ENCODE measurements at regions not wholly inside any gene's neighbourhood (a gene's known extent, or its start where the extent isn't known, plus 50 kb on each side); places are given as distances from the start of the nearest gene placed in this dataset.

DNA sequence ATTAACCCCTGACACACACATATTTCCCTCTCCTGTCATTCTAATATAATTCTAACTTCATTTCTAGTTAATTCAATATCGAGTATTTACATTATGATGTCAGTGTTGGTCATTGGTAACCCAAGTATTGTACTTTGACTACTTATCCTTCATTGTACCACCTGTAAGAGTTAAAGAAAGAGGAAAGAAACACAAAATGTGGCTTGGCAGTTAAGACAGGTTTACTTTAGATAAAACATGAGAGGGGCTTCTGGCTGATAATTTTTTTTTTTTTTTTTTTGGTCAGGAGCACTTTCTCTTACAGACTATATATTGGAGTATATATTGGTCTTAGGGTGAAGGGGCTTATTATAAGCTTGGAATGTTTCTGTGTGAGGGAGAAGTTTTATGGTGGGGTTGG is 57.0 kb upstream of the ACYP2 start:
- no peak overlapping the region for H3K4me2 ChIP-seq (ENCODE audit: low read length)
- peaks cover 7% of the 10 kb centered on the region for H3K4me1 ChIP-seq (ENCODE audit: insufficient read depth, low read length, severe bottlenecking)
- H3K27ac ChIP-seq (ENCODE audit: low read depth, low read length, poor library complexity, severe bottlenecking) = no peak overlapping the region
- TF ChIP-seq EZH2 (IDR thresholded peaks at IDR 0.05; ENCODE audit: borderline replicate concordance, low read length) = no peak
- TF ChIP-seq, protein P1, sequence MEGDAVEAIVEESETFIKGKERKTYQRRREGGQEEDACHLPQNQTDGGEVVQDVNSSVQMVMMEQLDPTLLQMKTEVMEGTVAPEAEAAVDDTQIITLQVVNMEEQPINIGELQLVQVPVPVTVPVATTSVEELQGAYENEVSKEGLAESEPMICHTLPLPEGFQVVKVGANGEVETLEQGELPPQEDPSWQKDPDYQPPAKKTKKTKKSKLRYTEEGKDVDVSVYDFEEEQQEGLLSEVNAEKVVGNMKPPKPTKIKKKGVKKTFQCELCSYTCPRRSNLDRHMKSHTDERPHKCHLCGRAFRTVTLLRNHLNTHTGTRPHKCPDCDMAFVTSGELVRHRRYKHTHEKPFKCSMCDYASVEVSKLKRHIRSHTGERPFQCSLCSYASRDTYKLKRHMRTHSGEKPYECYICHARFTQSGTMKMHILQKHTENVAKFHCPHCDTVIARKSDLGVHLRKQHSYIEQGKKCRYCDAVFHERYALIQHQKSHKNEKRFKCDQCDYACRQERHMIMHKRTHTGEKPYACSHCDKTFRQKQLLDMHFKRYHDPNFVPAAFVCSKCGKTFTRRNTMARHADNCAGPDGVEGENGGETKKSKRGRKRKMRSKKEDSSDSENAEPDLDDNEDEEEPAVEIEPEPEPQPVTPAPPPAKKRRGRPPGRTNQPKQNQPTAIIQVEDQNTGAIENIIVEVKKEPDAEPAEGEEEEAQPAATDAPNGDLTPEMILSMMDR (IDR thresholded peaks at IDR 0.05; ENCODE audit: low read length) = no peak
- H2AFZ ChIP-seq (ENCODE audit: low read length) = no peak overlapping the region
- no peaks in the 10 kb centered on the region for H3K27me3 ChIP-seq (ENCODE audit: insufficient read depth, low read length)
- no peak overlapping the region for H3K9ac ChIP-seq (ENCODE audit: low read length)
- H3K9me3 ChIP-seq (ENCODE audit: low read length) = peaks cover 8% of the 10 kb centered on the region
- no peaks in the 10 kb centered on the region for H3K79me2 ChIP-seq (ENCODE audit: insufficient read depth, low read length)
- H3F3A ChIP-seq (ENCODE audit: insufficient read depth, low read length) = no peaks in the 10 kb centered on the region
- H3K4me3 ChIP-seq (ENCODE audit: low read depth, low read length, poor library complexity, severe bottlenecking) = no peak overlapping the region
- H3K9me2 ChIP-seq (ENCODE audit: low read depth, low read length) = no peaks in the 10 kb centered on the region
- no peaks in the 10 kb centered on the region for H4K20me1 ChIP-seq (ENCODE audit: insufficient read depth, low read length)
- H3K36me3 ChIP-seq (ENCODE audit: insufficient read depth, low read length) = no peaks in the 10 kb centered on the region; the same call in 1 of the 2 replicates

DNA sequence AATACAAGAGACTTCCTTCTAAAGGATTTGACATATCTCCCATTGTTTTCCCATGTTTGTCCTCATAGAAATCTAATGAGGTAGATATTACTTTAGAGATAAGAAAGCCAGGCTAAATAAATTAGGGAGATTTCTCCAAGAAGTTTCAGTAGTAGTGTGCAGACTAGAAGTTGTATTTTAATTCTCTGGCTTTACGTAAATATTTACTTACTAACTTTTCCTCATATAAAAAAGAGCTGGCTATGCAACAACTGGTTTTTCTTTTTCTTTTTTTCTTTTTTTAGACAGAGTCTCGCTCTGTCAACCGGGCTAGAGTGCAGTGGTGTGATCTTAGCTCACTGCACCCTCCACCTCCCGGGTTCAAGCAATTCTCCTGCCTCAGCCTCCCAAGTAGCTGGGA is 60.6 kb upstream of the ACYP2 start:
- Histone ChIP-seq H4K20me1 (ENCODE audit: insufficient read depth, low read length) (no peaks in the 10 kb centered on the region), H3K4me1 (ENCODE audit: insufficient read depth, low read length, severe bottlenecking) (no peaks in the 10 kb centered on the region), H3K27ac (ENCODE audit: low read depth, low read length, poor library complexity, severe bottlenecking) (no peak overlapping the region), H2AFZ (ENCODE audit: low read length) (no peak overlapping the region), H3K4me2 (ENCODE audit: low read length) (no peak overlapping the region), H3K9me3 (ENCODE audit: low read length) (peaks cover 7% of the 10 kb centered on the region), H3K79me2 (ENCODE audit: insufficient read depth, low read length) (no peaks in the 10 kb centered on the region), H3K9me2 (ENCODE audit: low read depth, low read length) (no peaks in the 10 kb centered on the region), H3F3A (ENCODE audit: insufficient read depth, low read length) (no peaks in the 10 kb centered on the region), H3K27me3 (ENCODE audit: insufficient read depth, low read length) (no peaks in the 10 kb centered on the region), H3K4me3 (ENCODE audit: low read depth, low read length, poor library complexity, severe bottlenecking) (no peak overlapping the region), H3K9ac (ENCODE audit: low read length) (no peak overlapping the region), H3K36me3 (ENCODE audit: insufficient read depth, low read length) (no peaks in the 10 kb centered on the region; the same call in 1 of the 2 replicates)
- no peak for TF ChIP-seq EZH2 (IDR thresholded peaks at IDR 0.05; ENCODE audit: borderline replicate concordance, low read length)
- TF ChIP-seq, protein P1 (IDR thresholded peaks at IDR 0.05; ENCODE audit: low read length) = no peak

DNA sequence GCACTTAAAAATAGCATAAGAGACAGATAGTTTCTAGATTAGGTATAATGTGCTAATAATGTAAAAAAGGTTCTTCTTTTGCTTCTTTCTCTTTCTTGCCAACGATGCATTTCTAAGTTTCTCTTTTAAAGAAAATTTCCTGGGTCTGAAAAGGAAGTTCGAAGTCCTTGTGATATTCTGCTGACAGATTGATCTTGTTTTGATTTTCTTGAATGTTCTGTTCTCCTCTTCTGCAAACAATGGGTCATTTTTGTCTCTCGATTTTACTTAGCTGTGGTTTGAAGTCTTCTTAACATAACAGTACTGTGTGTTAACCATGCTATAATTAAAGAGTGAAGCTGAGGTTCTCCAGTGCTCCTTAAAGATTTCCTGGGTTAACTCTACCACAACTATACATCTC is 61.1 kb upstream of the ACYP2 start:
- Histone ChIP-seq H3K27ac (ENCODE audit: low read depth, low read length, poor library complexity, severe bottlenecking) (no peak overlapping the region), H3K4me2 (ENCODE audit: low read length) (no peak overlapping the region), H3K9me3 (ENCODE audit: low read length) (peaks cover 3% of the 10 kb centered on the region; the same call in 1 of the 2 replicates), H3K9me2 (ENCODE audit: low read depth, low read length) (no peaks in the 10 kb centered on the region), H3K27me3 (ENCODE audit: insufficient read depth, low read length) (no peaks in the 10 kb centered on the region), H3K79me2 (ENCODE audit: insufficient read depth, low read length) (no peaks in the 10 kb centered on the region), H3F3A (ENCODE audit: insufficient read depth, low read length) (no peaks in the 10 kb centered on the region), H4K20me1 (ENCODE audit: insufficient read depth, low read length) (no peaks in the 10 kb centered on the region), H2AFZ (ENCODE audit: low read length) (no peak overlapping the region), H3K9ac (ENCODE audit: low read length) (no peak overlapping the region), H3K4me3 (ENCODE audit: low read depth, low read length, poor library complexity, severe bottlenecking) (no peak overlapping the region), H3K36me3 (ENCODE audit: insufficient read depth, low read length) (no peaks in the 10 kb centered on the region; the same call in 1 of the 2 replicates), H3K4me1 (ENCODE audit: insufficient read depth, low read length, severe bottlenecking) (no peaks in the 10 kb centered on the region)
- TF ChIP-seq, protein P1 (IDR thresholded peaks at IDR 0.05; ENCODE audit: low read length) = no peak
- TF ChIP-seq EZH2 (IDR thresholded peaks at IDR 0.05; ENCODE audit: borderline replicate concordance, low read length) = no peak

Data from OCI-LY1 (cell line).